GM12878 (cell line): ENCODE measurements at regions not wholly inside any gene's neighbourhood (a gene's known extent, or its start where the extent isn't known, plus 50 kb on each side); places are given as distances from the start of the nearest gene placed in this dataset.

Experiments used
- ATAC-seq: fragments of 200-7000 bp; cut with Tn5 transposase; 3 replicates; pipeline ENCODE4 v1.9.1; 2020; ENCODE audit warnings: mild to moderate bottlenecking, moderate library complexity
- BruUV-seq: library from RNA; stranded (reverse); fragments of 400-500 nt; replicated peaks from 2 replicates; lab custom pipeline; 2021; lab: Mats Ljungman, UMichigan
- CTCF ChIA-PET: fragments of 300-600 bp; sonication (Branson Sonifier 250); formaldehyde crosslinking; extraction: SDS; loops from one replicate; lab custom pipeline; 2021; ENCODE audit warnings: inconsistent platforms; lab: Yijun Ruan, JAX
- POLR2A ChIA-PET: fragments of 350-600 bp; formaldehyde crosslinking; extraction: SDS; loops from one replicate; lab custom pipeline; 2021; ENCODE audit warnings: inconsistent platforms; lab: Charles Lee
- RAD21 ChIA-PET: fragments of 300-600 bp; sonication (Branson Sonifier 250); formaldehyde crosslinking; loops from one replicate; lab custom pipeline; 2023; ENCODE audit warnings: antibody characterized with exemption; ENCODE audit not compliant: unreplicated experiment; lab: Charles Lee
- SMC1A ChIA-PET: fragments of 300-600 bp; sonication (Branson Sonifier 250); formaldehyde crosslinking; loops from one replicate; lab custom pipeline; 2023; ENCODE audit not compliant: unreplicated experiment, uncharacterized antibody; lab: Charles Lee
- DNase-seq: peaks from one replicate; pipeline ENCODE4 v3.0.0-alpha.2; 2011; ENCODE audit warnings: low read depth, low spot score
- FAIRE-seq: peaks from 3 replicates; lab custom pipeline; 2011; peaks lifted over from hg19 to GRCh38; lab: Jason Lieb, UNC
- H2AFZ ChIP-seq: 2 replicates; pipeline ENCODE4 v1.6.0; 2011; ENCODE audit warnings: low read depth, low read length, control low read depth; ENCODE audit not compliant: control insufficient read depth
- H3K27ac ChIP-seq: 2 replicates; pipeline ENCODE4 v1.5.1; 2011; ENCODE audit warnings: control low read depth; ENCODE audit not compliant: control insufficient read depth, insufficient read depth
- H3K27me3 ChIP-seq, 2 experiments: replicated peaks in 1 of 2; 2 replicates each; pipeline versions ENCODE4 v1.6.0 to v1.6.1; 2011; ENCODE audit warnings: low read length in 1 of 2; ENCODE audit not compliant: control insufficient read depth in 2 of 2, insufficient read depth in 2 of 2
- H3K36me3 ChIP-seq, 2 experiments: 2 replicates each; pipeline ENCODE4 v1.5.1; 2011; ENCODE audit warnings: low read length in 1 of 2; ENCODE audit not compliant: control insufficient read depth in 2 of 2, insufficient read depth in 2 of 2
- H3K4me1 ChIP-seq: 2 replicates; pipeline ENCODE4 v1.6.1; 2011; ENCODE audit warnings: mild to moderate bottlenecking, low read length, moderate library complexity, mixed read lengths; ENCODE audit not compliant: control insufficient read depth, insufficient read depth
- H3K4me2 ChIP-seq: 2 replicates; pipeline ENCODE4 v1.6.0; 2011; ENCODE audit warnings: control low read depth; ENCODE audit not compliant: control insufficient read depth, insufficient read depth
- H3K4me3 ChIP-seq: fragments of 200-600 bp; sonication (generic); 2 replicates; pipeline ENCODE4 v1.5.1; 2016
- H3K79me2 ChIP-seq: 2 replicates; pipeline ENCODE4 v1.6.0; 2011; ENCODE audit warnings: low read length; ENCODE audit not compliant: control insufficient read depth, insufficient read depth
- H3K9ac ChIP-seq: 2 replicates; pipeline ENCODE4 v1.8.0; 2011; ENCODE audit warnings: low read length, control low read depth, mixed read lengths; ENCODE audit not compliant: control insufficient read depth, insufficient read depth
- H3K9me3 ChIP-seq: replicated peaks from 3 replicates; pipeline ENCODE4 v1.5.1; 2011; ENCODE audit warnings: mild to moderate bottlenecking, low read length; ENCODE audit not compliant: control insufficient read depth, insufficient read depth
- H4K20me1 ChIP-seq: 2 replicates; pipeline ENCODE4 v1.6.0; 2011; ENCODE audit not compliant: control insufficient read depth, insufficient read depth
- CHD2 ChIP-seq: IDR thresholded peaks from 2 replicates; pipeline ENCODE4 v1.6.1; 2011; ENCODE audit warnings: low read depth, low read length, improper control_type of control experiment, borderline replicate concordance
- FOXM1 ChIP-seq: IDR thresholded peaks from 2 replicates; pipeline ENCODE4 v1.6.1; 2012; ENCODE audit warnings: low read depth, mild to moderate bottlenecking, inconsistent platforms, low read length, moderate library complexity
- MTA2 ChIP-seq: fragments of 450-650 bp; IDR thresholded peaks from 2 replicates; pipeline ENCODE4 v1.6.1; 2016; ENCODE audit warnings: low read depth, mild to moderate bottlenecking, moderate library complexity
- SRF ChIP-seq, 2 experiments: IDR thresholded peaks; 2 replicates each; pipeline ENCODE4 v1.6.1; 2011; ENCODE audit warnings: low read depth in 2 of 2, low read length in 2 of 2, mild to moderate bottlenecking in 1 of 2, moderate library complexity in 1 of 2
- STAT1 ChIP-seq: fragments of 450-650 bp; conservative IDR thresholded peaks from 2 replicates; pipeline ENCODE4 v1.6.1; 2014; ENCODE audit warnings: antibody characterized with exemption, mild to moderate bottlenecking
- TBL1XR1 ChIP-seq: IDR thresholded peaks from 2 replicates; pipeline ENCODE4 v1.6.1; 2012; ENCODE audit warnings: low read depth, low read length, improper control_type of control experiment
- TCF12 ChIP-seq: IDR thresholded peaks from 2 replicates; pipeline ENCODE4 v1.6.1; 2011; ENCODE audit warnings: low read depth, mild to moderate bottlenecking, low read length
- WGBS: methylation state at CpG from one replicate; pipeline ENCODE4 v1.1.6; 2016; ENCODE audit warnings: low lambda C conversion rate; ENCODE audit not compliant: insufficient replicate concordance, insufficient coverage; ENCODE audit errors: missing lambda C conversion rate; 5-methylcytosine and 5-hydroxymethylcytosine counted together
- in situ Hi-C: fragments of 300-500 bp; cut with MboI; formaldehyde crosslinking; loops from 9 replicates; pipeline ENCODE4 v1.14.3; 2018; ENCODE audit warnings: mixed read lengths
- intact Hi-C: fragments of 100-400 bp; cut with micrococcal nuclease; formaldehyde crosslinking; loops from one replicate; pipeline ENCODE4 v1.14.2; 2022; ENCODE audit not compliant: unreplicated experiment
- TF ChIP-seq, protein P1 (sequence below): fragments of 450-650 bp; formaldehyde crosslinking; IDR thresholded peaks from 2 replicates; pipeline ENCODE4 v1.4.0; 2020; ENCODE audit warnings: mild to moderate bottlenecking, moderate library complexity
- TF ChIP-seq, protein P2 (sequence below): IDR thresholded peaks from 2 replicates; pipeline ENCODE4 v1.6.1; 2012; ENCODE audit warnings: mild to moderate bottlenecking, low read depth, low read length
- TF ChIP-seq, protein P3 (sequence below): fragments of 450-650 bp; IDR thresholded peaks from 2 replicates; pipeline ENCODE4 v1.6.1; 2016; ENCODE audit warnings: mild to moderate bottlenecking

DNA sequence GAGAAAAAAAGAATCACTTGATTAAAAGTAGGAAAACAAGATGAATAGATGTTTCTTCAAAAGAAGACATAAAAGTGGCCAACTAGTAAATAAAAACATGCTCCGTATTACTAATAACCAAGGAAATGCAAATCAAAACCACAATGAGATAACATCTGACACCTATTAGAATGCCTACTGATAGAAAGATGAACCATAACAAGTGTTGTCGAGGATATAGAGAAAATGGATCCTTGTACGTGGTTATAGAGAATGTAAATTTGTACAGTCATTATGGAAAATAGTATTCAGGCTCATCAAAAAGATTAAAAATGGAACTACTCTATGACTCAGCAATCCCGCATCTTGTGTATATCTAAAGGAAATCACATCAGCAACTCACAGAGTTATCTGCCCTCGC, 415.8 kb upstream of the SLITRK5 start:
- H3K9ac ChIP-seq, result no peak overlapping the region
- no TSS peak for BruUV-seq
- WGBS, result 31% methylated on average over 5 of the region's 5 CpGs
- ChIA-PET RAD21 (no interaction called here), CTCF (no interaction called here), POLR2A (no interaction called here), SMC1A (no interaction called here)
- H3K4me1 ChIP-seq, result no peaks in the 10 kb centered on the region
- FAIRE-seq (no peak), ATAC-seq (no peak), DNase-seq (no peak)
- H3K79me2 ChIP-seq, result no peaks in the 10 kb centered on the region
- H2AFZ ChIP-seq, result no peak overlapping the region
- in situ Hi-C loops (no loop called here), intact Hi-C loops (loop anchor here (5.0 kb wide), 1 partner anchor 412 kb away; no protein-coding TSS in a partner anchor)
- H3K27me3 ChIP-seq, result no peaks in the 10 kb centered on the region
- no peak overlapping the region for H3K4me2 ChIP-seq
- no peaks in the 10 kb centered on the region for H3K9me3 ChIP-seq
- H3K4me3 ChIP-seq, result no peak overlapping the region
- no peaks in the 10 kb centered on the region for H4K20me1 ChIP-seq
- H3K27ac ChIP-seq, result no peak overlapping the region
- no peaks in the 10 kb centered on the region for H3K36me3 ChIP-seq
- TF ChIP-seq MTA2, result no peak
- no peak for TF ChIP-seq STAT1
- no peak for TF ChIP-seq CHD2
- TF ChIP-seq FOXM1, result no peak
- TF ChIP-seq, protein P1, sequence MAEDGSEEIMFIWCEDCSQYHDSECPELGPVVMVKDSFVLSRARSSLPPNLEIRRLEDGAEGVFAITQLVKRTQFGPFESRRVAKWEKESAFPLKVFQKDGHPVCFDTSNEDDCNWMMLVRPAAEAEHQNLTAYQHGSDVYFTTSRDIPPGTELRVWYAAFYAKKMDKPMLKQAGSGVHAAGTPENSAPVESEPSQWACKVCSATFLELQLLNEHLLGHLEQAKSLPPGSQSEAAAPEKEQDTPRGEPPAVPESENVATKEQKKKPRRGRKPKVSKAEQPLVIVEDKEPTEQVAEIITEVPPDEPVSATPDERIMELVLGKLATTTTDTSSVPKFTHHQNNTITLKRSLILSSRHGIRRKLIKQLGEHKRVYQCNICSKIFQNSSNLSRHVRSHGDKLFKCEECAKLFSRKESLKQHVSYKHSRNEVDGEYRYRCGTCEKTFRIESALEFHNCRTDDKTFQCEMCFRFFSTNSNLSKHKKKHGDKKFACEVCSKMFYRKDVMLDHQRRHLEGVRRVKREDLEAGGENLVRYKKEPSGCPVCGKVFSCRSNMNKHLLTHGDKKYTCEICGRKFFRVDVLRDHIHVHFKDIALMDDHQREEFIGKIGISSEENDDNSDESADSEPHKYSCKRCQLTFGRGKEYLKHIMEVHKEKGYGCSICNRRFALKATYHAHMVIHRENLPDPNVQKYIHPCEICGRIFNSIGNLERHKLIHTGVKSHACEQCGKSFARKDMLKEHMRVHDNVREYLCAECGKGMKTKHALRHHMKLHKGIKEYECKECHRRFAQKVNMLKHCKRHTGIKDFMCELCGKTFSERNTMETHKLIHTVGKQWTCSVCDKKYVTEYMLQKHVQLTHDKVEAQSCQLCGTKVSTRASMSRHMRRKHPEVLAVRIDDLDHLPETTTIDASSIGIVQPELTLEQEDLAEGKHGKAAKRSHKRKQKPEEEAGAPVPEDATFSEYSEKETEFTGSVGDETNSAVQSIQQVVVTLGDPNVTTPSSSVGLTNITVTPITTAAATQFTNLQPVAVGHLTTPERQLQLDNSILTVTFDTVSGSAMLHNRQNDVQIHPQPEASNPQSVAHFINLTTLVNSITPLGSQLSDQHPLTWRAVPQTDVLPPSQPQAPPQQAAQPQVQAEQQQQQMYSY (CRISPR knock-in tag), result no peak
- TF ChIP-seq, protein P2, sequence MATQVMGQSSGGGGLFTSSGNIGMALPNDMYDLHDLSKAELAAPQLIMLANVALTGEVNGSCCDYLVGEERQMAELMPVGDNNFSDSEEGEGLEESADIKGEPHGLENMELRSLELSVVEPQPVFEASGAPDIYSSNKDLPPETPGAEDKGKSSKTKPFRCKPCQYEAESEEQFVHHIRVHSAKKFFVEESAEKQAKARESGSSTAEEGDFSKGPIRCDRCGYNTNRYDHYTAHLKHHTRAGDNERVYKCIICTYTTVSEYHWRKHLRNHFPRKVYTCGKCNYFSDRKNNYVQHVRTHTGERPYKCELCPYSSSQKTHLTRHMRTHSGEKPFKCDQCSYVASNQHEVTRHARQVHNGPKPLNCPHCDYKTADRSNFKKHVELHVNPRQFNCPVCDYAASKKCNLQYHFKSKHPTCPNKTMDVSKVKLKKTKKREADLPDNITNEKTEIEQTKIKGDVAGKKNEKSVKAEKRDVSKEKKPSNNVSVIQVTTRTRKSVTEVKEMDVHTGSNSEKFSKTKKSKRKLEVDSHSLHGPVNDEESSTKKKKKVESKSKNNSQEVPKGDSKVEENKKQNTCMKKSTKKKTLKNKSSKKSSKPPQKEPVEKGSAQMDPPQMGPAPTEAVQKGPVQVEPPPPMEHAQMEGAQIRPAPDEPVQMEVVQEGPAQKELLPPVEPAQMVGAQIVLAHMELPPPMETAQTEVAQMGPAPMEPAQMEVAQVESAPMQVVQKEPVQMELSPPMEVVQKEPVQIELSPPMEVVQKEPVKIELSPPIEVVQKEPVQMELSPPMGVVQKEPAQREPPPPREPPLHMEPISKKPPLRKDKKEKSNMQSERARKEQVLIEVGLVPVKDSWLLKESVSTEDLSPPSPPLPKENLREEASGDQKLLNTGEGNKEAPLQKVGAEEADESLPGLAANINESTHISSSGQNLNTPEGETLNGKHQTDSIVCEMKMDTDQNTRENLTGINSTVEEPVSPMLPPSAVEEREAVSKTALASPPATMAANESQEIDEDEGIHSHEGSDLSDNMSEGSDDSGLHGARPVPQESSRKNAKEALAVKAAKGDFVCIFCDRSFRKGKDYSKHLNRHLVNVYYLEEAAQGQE, result no peak
- TF ChIP-seq TCF12, result no peak
- TF ChIP-seq, protein P3, sequence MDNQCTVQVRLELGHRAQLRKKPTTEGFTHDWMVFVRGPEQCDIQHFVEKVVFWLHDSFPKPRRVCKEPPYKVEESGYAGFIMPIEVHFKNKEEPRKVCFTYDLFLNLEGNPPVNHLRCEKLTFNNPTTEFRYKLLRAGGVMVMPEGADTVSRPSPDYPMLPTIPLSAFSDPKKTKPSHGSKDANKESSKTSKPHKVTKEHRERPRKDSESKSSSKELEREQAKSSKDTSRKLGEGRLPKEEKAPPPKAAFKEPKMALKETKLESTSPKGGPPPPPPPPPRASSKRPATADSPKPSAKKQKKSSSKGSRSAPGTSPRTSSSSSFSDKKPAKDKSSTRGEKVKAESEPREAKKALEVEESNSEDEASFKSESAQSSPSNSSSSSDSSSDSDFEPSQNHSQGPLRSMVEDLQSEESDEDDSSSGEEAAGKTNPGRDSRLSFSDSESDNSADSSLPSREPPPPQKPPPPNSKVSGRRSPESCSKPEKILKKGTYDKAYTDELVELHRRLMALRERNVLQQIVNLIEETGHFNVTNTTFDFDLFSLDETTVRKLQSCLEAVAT, result no peak
- no peak for TF ChIP-seq SRF (IDR thresholded peaks at IDR 0.05; ENCODE audit: low read depth in 2 of 2, low read length in 2 of 2)
- no peak for TF ChIP-seq TBL1XR1
